Lung (tissue), 11 donors: ENCODE measurements at regions not wholly inside any gene's neighbourhood (a gene's known extent, or its start where the extent isn't known, plus 50 kb on each side); places are given as distances from the start of the nearest gene placed in this dataset.

Experiments
- ATAC-seq: fragments of 200-7000 bp; cut with Tn5 transposase; one replicate; pipeline ENCODE4 v1.9.1; 2020; ENCODE audit warnings: moderate number of reproducible peaks; ENCODE audit not compliant: insufficient read depth, low FRiP score
- DNase-seq, 3 donors: peaks; one replicate each; pipeline ENCODE4 v3.0.0-alpha.2; 2013 to 2017
- H3K27ac ChIP-seq, 2 donors: one replicate each; pipeline ENCODE4 v1.5.1; 2013; ENCODE audit warnings: mild to moderate bottlenecking in 2 of 2, moderate library complexity in 2 of 2, control low read depth in 1 of 2, inconsistent platforms in 1 of 2, low read depth in 1 of 2, low read length in 1 of 2
- H3K27me3 ChIP-seq, 3 donors: one replicate each; pipeline ENCODE4 v1.5.1; 2013; ENCODE audit warnings: low read length in 2 of 3; ENCODE audit not compliant: control insufficient read depth in 3 of 3, insufficient read depth in 3 of 3
- H3K36me3 ChIP-seq, 4 donors: one replicate each; pipeline ENCODE4 v1.5.1; 2013; ENCODE audit warnings: low read length in 4 of 4, mild to moderate bottlenecking in 1 of 4, moderate library complexity in 1 of 4; ENCODE audit not compliant: control insufficient read depth in 4 of 4, insufficient read depth in 4 of 4
- H3K4me1 ChIP-seq, 5 donors: one replicate each; pipeline ENCODE4 v1.5.1; 2013; ENCODE audit warnings: low read length in 5 of 5, mild to moderate bottlenecking in 2 of 5, moderate library complexity in 1 of 5; ENCODE audit not compliant: control insufficient read depth in 5 of 5, insufficient read depth in 5 of 5
- H3K4me3 ChIP-seq: one replicate; pipeline ENCODE4 v1.5.1; 2013; ENCODE audit warnings: mild to moderate bottlenecking, control low read depth, moderate library complexity
- H3K9ac ChIP-seq, 2 donors: one replicate each; pipeline ENCODE4 v1.5.1; 2013; ENCODE audit warnings: low read length in 2 of 2, control low read depth in 1 of 2; ENCODE audit not compliant: insufficient read depth in 1 of 2
- H3K9me3 ChIP-seq, 4 donors: one replicate each; pipeline ENCODE4 v1.5.1; 2013; ENCODE audit warnings: low read length in 3 of 4, mild to moderate bottlenecking in 1 of 4, moderate library complexity in 1 of 4; ENCODE audit not compliant: control insufficient read depth in 4 of 4, insufficient read depth in 3 of 4
- CTCF ChIP-seq: IDR thresholded peaks from 2 replicates; pipeline ENCODE4 v1.5.1; 2012; ENCODE audit warnings: mild to moderate bottlenecking; ENCODE audit errors: control extremely low read depth, extremely low read depth
- WGBS, 2 donors: extraction: QIAGEN DNeasy Blood & Tissue Kit; methylation state at CpG; one replicate each; pipeline ENCODE4 v1.1.7; 2013; 5-methylcytosine and 5-hydroxymethylcytosine counted together
- donor health status: control.
- donor health status: control.
- donor health status: Bipolar disorder and iron deficiency.
- donor health status: healthy.
- donor health status: DM: yes; HTN: yes; CAD: no.

DNA sequence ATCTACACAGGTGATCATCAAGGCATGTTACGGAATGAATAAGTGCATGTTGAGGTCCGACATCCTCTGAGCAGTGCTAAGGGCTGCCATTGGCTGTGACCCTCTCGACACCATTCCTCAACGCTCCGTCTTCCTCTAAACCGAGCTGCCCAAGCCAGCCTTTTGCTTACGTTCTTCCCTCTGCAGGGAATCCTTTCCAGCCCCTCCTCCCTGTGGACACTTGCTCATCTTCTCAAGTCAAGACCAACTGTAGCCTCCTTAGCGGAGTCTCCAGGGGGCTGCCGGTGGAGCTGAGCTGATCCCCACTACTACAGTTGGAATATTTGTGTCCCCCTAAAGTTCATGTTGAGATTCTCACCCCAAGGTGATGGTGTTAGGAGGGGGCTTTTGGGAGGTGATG is 781.0 kb downstream of the TBC1D22A start:
- 91 to 95% methylated on average over 9 of the region's 9 CpGs for WGBS, 2 donors
- H3K27me3 ChIP-seq, result peaks cover 0 to 2% (median 0%) of the 10 kb centered on the region in 3 donors

DNA sequence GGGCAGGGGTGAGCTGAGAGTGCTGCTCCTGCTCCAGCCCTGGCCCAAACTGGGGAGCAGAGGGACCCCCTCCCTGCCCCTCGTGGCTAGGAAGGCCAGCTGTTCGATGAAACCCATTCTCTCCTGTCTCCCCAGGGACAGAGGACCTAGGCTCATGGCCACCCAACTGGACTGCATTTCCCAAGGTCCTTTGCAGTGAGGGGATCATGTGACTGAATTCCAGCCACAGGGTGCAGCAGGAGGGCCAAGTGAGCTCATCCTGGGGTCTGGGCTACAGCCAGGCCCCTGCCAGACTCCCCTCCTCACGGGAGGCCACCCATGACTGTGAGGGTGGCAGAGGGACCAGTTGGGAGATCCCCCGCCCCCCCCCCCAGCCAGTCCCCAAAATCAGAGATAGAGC is 777.6 kb downstream of the TBC1D22A start:
- 75 to 83% methylated on average over 3 to 4 of the region's 4 CpGs for WGBS, 2 donors
- no peak overlapping the region for H3K4me3 ChIP-seq
- H3K36me3 ChIP-seq, result no peaks in the 10 kb centered on the region
- DNase-seq (no peak), ATAC-seq (no peak)
- H3K9me3 ChIP-seq, result peaks cover 0 to 4% (median 1%) of the 10 kb centered on the region in 4 donors
- no peak overlapping the region for H3K27ac ChIP-seq
- no peaks in the 10 kb centered on the region for H3K27me3 ChIP-seq
- no peak overlapping the region for H3K9ac ChIP-seq
- TF ChIP-seq CTCF, result no peak
- H3K4me1 ChIP-seq, result peaks cover 0 to 7% (median 6%) of the 10 kb centered on the region in 5 donors

More for the DNA sequence above, 781.0 kb downstream of the TBC1D22A start:
- no peak overlapping the region for H3K27ac ChIP-seq
- no peak for ATAC-seq
- H3K9me3 ChIP-seq, result peaks cover 0 to 5% (median 1%) of the 10 kb centered on the region in 4 donors
- no peaks in the 10 kb centered on the region for H3K36me3 ChIP-seq
- H3K9ac ChIP-seq, result no peak overlapping the region
- no peak for TF ChIP-seq CTCF
- no peak for DNase-seq
- H3K4me3 ChIP-seq, result no peak overlapping the region
- peaks cover 0 to 5% (median 0%) of the 10 kb centered on the region in 5 donors for H3K4me1 ChIP-seq

DNA sequence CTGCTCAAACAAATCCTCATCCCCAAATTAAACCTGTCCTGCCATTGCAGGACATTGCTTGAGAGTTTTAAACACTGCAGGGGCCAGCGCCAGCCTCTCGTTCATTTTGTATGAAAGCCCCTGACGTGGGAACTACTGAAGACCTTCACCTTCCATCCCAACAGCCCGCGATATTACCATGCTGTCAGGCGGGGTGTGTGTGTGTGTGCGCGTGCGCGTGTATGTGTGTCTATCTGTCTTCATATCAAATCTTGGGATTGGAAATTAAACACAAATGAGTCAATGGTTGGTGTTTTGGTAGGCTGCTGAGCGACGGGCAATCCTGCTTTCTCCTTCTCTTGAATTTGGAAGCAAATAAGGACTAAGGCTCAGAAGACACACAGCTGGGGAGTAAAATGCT is 776.9 kb downstream of the TBC1D22A start:
- H3K9ac ChIP-seq, result no peak overlapping the region
- no peak overlapping the region for H3K4me3 ChIP-seq
- ATAC-seq, result no peak
- H3K27ac ChIP-seq, result no peak overlapping the region
- no peaks in the 10 kb centered on the region for H3K36me3 ChIP-seq
- H3K9me3 ChIP-seq, result peaks cover 0 to 4% (median 0%) of the 10 kb centered on the region in 4 donors
- H3K27me3 ChIP-seq, result no peaks in the 10 kb centered on the region
- 91 to 95% methylated on average over 12 of the region's 12 CpGs for WGBS, 2 donors
- DNase-seq, result no peak
- no peak for TF ChIP-seq CTCF
- peaks cover 0 to 14% (median 11%) of the 10 kb centered on the region in 5 donors for H3K4me1 ChIP-seq

DNA sequence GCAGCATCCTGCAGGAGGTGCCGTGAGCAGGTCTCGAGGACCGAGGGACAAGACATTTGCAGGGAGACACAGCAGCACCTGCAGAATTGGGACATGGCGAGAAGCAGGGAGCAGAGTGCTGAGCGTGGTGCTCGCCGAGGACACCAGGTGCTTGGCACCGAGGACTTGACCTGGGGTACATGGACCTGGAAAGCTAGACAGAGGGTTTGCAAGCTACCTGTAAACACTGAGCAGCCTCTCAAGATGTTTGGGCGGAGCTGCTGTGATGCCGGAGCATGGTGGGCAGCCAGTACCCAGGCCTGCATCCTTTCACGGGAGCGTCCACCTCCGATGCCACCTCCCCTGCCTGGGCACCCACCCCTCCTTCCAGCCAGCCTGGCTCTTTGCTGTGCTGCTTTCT is 773.2 kb downstream of the TBC1D22A start:
- WGBS, 2 donors, result 92 to 94% methylated on average over 13 of the region's 13 CpGs
- no peak overlapping the region for H3K27ac ChIP-seq
- no peak for DNase-seq
- peaks cover 0 to 4% (median 0%) of the 10 kb centered on the region in 4 donors for H3K9me3 ChIP-seq
- H3K4me1 ChIP-seq, result peaks cover 0 to 21% (median 11%) of the 10 kb centered on the region in 5 donors
- no peaks in the 10 kb centered on the region for H3K36me3 ChIP-seq
- TF ChIP-seq CTCF, result no peak
- no peak for ATAC-seq
- no peak overlapping the region for H3K9ac ChIP-seq
- H3K4me3 ChIP-seq, result no peak overlapping the region
- no peaks in the 10 kb centered on the region for H3K27me3 ChIP-seq
